CD4-positive, alpha-beta T cell treated with Interleukin-12 subunit alpha and Interleukin-12 subunit beta, for 1 hour (primary cell): ENCODE measurements at regions not wholly inside any gene's neighbourhood (a gene's known extent, or its start where the extent isn't known, plus 50 kb on each side); places are given as distances from the start of the nearest gene placed in this dataset.

Source experiments
- DNase-seq: peaks from one replicate; pipeline ENCODE4 v3.0.0-alpha.2; 2020

GRCh38 chr6:149150301-149150700 lies 167.2 kb upstream of the TAB2 start:
- DNase-seq: no peak

- no peak for DNase-seq
These were observed 166.6 kb upstream of the TAB2 start for GRCh38 chr6:149150801-149151398.

GRCh38 chr6:149152521-149152920 lies 165.0 kb upstream of the TAB2 start:
- DNase-seq: no peak

- DNase-seq: no peak
These were observed 164.4 kb upstream of the TAB2 start for GRCh38 chr6:149153100-149153499.

GRCh38 chr6:149153693-149154092 lies 163.8 kb upstream of the TAB2 start:
- DNase-seq: no peak

- DNase-seq: peak; percentile 31
These were observed 163.2 kb upstream of the TAB2 start for GRCh38 chr6:149154261-149154821.

GRCh38 chr6:149157126-149157525 lies 160.4 kb upstream of the TAB2 start:
- DNase-seq: no peak

GRCh38 chr6:149158076-149158475 lies 159.4 kb upstream of the TAB2 start:
- DNase-seq: no peak

GRCh38 chr6:149160943-149161342 lies 156.6 kb upstream of the TAB2 start:
- no peak for DNase-seq

GRCh38 chr6:149162924-149163323 lies 154.6 kb upstream of the TAB2 start:
- DNase-seq: no peak

GRCh38 chr6:149164199-149164750 lies 153.2 kb upstream of the TAB2 start:
- DNase-seq: no peak

- DNase-seq: no peak
These were observed 151.2 kb upstream of the TAB2 start for GRCh38 chr6:149166336-149166735.

GRCh38 chr6:149166747-149167146 lies 150.8 kb upstream of the TAB2 start:
- no peak for DNase-seq

- DNase-seq: no peak
These were observed 148.5 kb upstream of the TAB2 start for GRCh38 chr6:149168968-149169367.

- no peak for DNase-seq
These were observed 147.6 kb upstream of the TAB2 start for GRCh38 chr6:149169761-149170511.

GRCh38 chr6:149170564-149171452 lies 146.7 kb upstream of the TAB2 start:
- no peak for DNase-seq

GRCh38 chr6:149173222-149173621 lies 144.3 kb upstream of the TAB2 start:
- DNase-seq: no peak

- no peak for DNase-seq
These were observed 142.6 kb upstream of the TAB2 start for GRCh38 chr6:149174962-149175361.

- no peak for DNase-seq
These were observed 140.4 kb upstream of the TAB2 start for GRCh38 chr6:149176971-149177667.

- no peak for DNase-seq
These were observed 138.1 kb upstream of the TAB2 start for GRCh38 chr6:149179431-149179830.

- no peak for DNase-seq
These were observed 136.2 kb upstream of the TAB2 start for GRCh38 chr6:149181304-149181703.

GRCh38 chr6:149182262-149182661 lies 135.2 kb upstream of the TAB2 start:
- no peak for DNase-seq
